ENCODE measurements at regions not wholly inside any gene's neighbourhood (a gene's known extent, or its start where the extent isn't known, plus 50 kb on each side); places are given as distances from the start of the nearest gene placed in this dataset.

DNA sequence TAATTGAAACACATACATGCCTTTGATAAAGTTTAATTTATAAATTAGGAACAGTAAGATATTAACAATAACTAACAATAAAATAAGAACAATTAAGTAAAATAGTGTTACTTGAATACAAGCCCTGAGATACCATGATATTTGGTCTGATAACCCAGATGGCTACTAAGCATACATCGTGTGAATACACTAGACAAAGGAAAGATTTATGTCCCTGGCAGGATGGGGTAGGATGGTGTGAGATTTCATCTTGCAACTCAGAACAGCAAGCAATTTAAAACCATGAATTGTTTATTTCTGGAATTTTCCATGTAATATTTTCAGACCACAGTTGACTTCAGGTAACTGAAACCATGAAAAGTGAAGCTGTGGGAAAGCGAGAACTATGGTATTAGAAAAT lies 169.5 kb downstream of the DIPK2A start:
- DNase-seq, result no peak

DNA sequence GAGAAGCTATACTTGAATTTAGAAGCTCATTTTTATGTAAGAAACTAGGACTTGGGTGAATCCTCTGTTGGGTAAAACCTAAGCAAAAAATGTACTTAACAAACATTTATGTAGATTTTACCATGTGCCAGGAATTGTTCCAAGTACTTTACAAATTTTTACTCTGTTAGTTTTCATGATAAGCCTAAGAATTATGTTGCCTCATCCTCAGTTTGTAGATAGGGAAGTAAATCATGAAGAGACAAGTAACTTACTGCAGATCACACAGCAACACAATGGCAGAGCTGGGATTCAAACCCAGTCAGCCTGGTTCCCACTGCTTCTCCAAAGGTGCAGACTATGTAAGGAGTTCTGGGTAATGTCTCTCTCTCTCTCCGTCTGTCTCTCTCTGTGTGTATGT lies 169.9 kb downstream of the DIPK2A start:
- DNase-seq, result no peak

DNA sequence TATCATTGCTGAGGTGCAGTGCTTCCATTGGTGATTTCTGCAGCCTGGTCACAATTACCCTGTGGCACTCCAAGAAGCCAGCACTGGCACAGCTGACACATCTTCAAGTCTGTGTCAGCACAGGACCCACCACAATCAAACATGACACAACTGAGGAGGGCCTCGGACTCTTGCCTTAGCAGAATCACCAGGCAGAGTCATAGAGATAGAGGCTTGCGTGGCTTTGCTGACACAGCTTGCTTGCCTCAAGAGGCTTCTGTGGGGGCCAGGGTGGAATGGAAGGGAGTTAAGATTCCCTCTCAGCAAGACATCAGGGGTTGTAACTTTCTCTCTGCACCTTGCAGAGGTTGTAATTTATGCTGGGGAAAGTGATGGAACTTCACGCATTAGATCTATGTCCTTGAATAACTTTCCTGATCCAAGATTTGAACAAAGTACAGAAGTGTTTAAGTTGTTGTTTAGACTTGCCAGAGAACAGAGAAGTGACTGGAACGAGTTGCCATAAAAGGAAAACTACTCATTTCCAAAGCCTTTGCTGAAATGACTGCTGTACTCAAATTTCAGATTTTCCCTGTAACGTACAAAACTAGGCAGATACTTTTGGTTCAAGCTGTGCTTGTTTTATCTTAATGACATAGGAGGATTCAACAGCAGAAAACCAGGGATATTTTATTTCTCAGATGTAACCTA lies 170.7 kb downstream of the DIPK2A start:
- no peak for DNase-seq

DNA sequence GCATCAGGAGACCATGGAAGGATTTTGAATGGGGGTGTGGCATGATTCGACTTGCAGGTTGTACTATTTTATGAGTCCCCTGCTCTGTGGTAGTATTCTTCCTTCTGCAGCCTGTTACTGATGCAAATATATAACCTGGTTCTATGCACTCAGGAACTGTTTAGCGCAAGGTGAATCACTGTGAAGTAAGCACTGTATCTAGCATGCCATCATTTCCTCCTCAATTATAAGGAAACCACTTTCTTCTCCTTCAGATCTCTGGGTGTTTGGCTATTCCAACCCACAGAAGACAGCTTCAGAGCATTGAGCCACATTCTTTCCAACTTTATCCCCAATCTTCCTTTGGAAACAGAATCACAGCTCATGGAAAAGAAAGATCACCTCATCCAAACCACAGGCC lies 176.7 kb downstream of the DIPK2A start:
- no peak for DNase-seq

DNA sequence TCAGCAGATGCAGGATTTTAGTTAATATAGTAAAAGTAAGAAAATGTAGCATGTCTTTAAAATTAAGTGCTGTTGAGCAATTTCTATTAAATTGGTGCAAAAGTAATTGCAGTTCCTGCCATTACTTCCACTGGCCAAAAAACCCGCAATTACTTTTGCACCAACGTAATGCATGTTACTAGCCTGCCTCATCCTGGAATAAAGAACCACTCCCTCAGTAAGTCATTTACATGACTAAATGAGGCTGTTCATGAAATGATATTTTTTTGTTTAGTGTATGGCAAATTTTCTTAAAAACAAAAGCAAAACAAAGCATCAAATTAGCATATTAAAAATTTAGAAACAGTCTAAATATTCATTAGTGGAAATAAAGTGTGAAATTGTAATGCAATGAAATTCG lies 180.4 kb downstream of the DIPK2A start:
- no peak for DNase-seq

DNA sequence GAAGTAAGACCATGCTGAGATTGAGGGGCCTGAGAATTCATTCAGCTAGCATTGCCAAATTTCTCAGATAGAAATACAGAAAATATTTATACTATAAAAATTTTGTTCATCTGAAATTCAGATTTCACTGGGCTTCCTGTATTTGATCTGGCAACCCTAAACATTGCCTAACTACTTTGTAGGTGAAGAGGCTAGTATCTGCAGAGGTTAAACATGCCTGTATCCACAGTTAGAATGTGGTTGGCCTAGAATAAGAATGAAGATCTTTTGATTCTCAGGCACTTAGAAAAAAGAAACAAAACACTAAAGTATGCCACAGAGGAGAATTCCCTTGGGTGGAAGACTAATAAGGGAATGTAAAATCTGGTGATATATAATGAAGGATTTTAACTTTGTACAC lies 189.0 kb downstream of the DIPK2A start:
- DNase-seq, result no peak

DNA sequence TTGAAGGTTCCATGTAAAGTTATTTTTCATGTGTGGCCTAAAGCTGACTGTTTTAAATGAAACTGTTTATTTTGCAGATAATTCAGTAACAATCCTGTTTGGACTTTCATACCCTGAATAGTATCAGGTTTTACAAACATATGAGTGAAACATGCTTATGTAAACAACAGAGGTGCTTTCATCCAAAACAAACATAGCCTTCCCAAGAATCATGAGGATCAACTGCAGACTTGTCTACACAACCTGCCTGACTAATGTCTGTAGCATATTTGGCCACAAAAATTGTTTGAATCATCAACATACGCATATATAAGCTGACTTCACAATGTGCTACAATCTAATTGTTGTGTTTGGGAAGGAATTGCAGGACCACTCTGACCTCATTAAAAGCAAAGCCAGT lies 190.4 kb downstream of the DIPK2A start:
- DNase-seq, result no peak

DNA sequence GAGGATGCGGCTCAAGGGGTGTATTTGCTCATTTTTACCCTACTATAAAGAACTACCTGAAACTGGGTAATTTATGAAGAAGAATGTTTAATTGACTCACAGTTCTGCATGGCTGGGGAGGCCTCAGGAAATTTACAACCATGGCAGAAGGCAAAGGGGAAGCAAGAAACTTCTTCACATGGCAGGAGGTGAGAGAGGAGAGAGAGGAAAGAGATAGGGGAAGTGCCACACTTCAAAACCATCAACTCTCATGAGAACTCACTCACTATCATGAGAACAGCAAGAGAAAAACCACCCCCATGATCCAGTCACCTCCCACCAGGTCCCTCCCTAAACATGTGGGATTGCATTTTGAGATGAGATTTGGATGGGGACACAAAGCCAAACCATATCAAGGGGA lies 192.7 kb downstream of the DIPK2A start:
- DNase-seq, result no peak

DNA sequence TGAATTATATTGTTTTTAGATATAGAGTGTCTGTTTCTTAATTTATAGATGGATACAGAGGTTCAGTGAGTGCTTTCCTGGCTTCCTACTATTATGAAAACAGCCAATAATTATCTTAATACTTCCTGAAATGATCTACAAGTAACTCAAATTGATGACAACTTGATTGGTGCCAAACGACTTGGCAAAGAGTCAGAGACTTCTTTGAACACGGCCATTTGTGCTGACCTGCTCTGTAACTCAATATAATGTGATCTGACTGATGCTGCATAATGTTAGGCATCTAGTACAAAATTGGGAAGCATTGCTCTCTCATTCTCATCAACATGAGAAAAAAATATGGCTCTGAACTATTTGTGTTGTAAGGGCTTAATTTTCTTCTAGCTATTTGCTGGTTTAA lies 193.9 kb downstream of the DIPK2A start:
- DNase-seq, result no peak

DNA sequence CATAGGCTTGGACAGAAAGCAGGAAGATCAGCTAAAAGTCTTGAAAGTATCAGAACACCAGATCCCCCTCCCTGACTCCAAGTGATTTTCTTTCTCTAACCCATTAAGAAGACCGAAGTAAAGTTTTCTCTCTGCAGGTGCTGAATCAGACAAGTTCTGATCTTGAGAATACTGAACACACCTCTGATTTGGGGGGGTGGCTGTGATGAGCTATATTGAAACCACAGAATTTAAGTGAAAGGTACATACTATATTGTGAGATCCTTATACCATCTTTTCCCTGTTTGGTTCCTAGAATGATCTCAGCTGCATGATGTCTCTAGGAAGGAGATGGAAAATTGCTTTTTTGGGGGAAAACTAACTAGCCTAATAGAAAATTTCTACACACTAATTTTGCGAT lies 196.0 kb downstream of the DIPK2A start:
- no peak for DNase-seq

DNA sequence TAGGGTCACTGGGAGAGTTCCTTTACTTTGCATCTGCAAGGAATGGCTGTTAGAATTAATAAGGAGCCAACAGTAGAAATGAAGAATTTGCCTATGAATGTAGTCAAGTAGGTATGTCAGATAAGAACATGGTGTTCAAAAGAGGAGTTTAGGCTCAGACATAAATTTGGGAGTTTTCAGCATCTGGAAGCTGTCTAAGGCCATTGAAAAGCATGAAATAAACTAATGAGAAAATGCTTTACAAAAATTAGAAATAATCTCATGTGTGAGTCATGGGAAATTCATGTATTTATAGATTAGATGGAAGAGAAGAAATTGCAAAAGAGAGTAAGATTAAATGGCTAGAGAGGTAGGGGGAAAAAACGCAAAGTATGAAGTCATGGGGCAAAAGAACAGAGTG lies 201.9 kb downstream of the DIPK2A start:
- DNase-seq, result no peak

DNA sequence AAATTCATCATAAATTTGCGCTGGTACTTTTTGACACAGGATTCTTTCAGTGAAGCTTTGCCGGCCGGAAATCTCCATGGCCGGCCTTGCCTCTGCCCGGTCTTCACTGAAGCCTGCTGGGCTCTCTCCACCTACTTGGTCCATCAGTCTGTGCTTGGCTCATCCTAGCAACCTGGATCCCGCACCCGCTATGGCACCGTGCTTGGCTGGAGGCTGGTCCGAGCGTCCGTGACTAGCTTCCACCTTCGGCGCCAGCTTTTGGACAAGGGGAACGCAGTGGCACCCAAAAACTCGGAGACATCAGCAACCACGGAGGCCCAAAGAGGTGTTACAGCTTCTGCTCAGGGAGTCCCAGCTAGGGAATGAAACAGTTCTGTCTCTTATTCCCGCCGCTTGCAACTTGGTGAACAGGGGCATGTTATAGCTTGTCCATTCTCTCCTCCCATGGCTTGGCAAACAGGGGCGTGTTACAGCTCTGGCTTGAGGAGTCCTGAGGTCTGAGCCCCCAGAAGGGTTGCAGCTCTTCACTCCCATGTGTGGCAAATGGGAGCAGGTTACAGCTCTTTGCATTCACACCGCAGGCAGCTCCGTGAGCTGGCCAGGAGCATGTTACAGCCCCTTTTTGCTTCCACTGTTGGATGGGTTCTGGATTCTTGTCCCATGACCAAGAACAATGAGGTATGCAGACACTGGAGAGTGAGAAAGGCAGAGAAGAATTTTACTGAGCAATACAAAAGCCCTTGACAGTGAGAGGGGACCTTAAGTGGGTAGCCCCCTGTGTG lies 204.2 kb downstream of the DIPK2A start:
- no peak for DNase-seq

DNA sequence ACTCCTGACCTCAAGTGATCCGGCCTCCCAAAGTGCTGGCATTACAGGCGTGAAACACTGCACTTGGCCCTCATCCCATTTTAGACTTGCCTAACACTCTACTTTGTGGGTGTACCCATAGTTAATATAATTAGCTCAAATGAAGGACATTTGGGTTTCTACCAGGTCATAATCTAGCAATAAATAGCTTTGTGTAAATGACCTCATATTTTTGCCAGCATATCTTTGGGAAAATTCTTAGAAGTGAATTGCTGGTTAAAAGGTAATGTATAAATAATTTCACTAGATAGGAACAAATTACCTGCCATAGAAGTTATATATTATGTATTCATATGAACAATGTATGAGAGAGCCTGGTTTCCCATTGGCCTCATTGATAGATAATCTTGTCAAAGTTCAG lies 206.0 kb downstream of the DIPK2A start:
- DNase-seq, result no peak

DNA sequence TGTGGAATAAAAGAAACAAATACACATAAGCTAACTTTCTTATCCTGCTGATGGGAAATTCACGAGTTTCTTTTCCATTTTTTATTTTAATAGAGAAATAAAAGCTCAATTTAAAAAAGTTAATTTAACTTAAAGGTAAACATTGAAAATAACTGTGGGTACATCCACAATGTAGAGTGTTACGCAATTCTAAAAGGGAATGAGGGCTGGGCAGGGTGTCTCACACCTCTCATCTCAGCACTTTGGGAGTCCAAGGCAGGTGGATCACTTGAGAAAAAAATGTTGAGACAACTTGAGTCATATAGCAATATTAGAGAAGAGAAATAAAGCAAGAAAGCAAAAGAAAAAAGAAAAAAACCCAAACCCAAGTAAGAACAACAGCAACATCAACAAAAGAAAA lies 207.0 kb downstream of the DIPK2A start:
- no peak for DNase-seq

DNA sequence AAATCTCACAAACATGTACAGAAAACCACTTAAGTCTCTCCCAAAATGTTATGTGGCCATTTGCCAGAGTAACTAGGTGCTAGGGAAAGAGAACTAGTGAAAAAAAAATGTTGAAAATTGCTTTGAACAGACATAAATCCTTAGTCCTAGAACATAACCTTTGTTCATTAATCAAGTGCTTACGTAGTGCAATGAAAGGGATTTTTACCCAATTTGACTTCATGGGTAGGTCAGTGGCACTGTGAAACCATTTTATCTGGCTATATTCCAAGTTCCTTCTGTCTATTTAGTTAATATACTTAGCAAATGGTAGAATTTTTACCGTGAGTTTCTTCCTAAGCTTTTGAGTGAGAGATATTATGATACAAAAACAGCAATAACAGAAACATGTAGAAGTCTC lies 209.4 kb downstream of the DIPK2A start:
- DNase-seq, result no peak

DNA sequence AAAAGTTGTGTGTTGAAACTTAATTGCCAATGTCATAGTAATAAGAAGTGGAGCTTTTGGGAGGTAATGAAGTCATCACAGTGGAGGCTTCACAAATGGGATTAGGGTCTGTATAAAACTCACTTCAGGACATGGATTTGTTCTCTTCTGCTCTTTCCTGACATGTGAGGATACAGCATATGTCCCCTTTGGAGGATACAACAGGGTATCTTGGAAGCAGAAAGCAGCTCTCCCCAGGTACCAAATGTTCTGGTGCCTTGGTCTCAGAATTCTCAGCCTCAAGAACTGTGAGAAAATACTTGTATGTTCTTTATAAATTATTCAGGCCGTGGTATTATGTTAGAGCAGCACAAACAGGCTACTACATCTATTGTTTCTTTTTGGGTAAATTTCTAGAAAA lies 210.9 kb downstream of the DIPK2A start:
- no peak for DNase-seq

DNA sequence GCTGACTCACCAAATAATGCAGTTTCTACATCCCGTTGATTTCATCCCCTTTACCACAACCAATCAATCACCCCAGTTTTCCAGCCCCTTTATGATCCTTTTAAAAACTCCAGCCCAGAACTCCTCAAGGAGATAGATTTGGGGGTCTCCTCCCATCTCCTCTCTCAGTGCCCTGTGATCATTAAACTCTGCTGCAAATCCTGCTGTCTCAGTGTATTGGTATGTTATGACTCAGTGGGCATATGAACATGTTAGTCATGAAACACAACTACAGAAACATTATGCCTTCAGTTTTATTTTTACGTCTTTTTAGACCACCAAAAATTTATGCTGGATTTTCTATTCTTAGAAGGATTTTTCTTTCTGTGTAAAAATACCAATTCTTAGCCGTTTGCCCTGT lies 213.7 kb downstream of the DIPK2A start:
- no peak for DNase-seq

DNA sequence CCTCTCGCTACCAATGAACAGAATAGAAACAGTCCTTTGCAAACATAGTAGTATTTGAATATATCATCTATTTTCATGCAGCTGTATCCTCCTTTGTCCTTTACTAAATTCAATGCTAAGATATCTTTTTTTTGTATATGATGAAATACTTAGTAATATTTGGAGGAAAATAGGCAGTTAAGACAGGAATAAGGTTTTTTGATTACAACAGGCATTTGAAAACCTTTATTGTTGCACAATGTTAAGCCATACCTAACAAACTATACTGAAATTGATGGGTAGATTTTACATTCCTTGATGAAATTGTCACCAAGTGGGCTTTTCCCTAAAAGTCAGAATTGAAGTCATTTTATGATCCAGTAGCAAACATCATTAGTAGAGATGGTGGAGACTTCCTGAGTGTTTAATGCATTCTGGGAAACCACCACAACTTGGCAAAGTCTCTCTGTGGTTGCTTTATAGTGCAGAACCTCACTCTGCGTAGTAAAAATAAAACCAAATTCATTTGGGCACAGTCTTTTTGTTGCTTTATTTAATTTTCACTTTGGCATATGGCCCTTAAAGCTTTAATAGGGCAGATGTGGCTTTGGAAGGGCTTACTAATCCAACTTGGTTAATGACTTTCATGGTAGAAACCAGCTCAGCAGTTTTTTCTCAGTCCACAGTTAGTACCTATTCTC lies 216.0 kb downstream of the DIPK2A start:
- no peak for DNase-seq

DNA sequence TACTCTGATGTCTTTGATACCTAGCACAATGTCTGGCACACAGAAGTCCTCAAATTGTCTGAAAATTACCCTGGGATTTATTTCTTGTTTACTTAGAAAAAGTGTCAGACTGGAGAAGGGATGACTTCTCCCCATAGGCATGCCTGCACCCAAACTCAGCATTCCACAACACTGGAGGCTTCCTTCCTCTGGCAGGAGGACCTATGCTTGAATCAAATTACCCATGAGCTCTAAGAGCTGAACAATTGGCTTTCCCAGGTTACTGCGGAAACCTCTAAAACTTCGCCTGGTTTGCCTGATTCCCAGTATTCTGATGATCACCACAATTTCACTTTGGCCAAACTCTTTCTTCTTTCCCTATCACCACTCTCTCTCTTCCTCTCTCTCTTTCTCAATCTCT lies 217.4 kb downstream of the DIPK2A start:
- DNase-seq, result no peak

DNA sequence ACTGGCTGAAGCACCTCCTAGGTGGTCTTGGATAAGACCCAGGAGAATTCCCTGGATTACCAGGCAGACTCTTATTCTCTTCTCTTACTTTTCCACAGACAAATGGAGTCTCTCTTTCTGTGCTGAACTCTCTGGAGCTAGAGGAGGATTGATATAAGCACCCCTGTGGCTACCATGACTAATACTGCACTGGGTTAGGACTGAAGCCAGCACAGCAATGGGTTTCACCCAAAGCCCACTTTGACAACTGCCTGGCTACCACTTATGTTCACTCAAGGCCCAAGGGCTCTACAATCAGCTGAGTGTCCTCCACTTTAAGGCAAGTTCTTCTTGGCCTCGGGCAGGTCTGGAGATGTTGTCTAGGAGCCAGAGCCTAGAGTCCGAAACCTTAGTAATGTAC lies 225.5 kb downstream of the DIPK2A start:
- DNase-seq, result no peak

DNA sequence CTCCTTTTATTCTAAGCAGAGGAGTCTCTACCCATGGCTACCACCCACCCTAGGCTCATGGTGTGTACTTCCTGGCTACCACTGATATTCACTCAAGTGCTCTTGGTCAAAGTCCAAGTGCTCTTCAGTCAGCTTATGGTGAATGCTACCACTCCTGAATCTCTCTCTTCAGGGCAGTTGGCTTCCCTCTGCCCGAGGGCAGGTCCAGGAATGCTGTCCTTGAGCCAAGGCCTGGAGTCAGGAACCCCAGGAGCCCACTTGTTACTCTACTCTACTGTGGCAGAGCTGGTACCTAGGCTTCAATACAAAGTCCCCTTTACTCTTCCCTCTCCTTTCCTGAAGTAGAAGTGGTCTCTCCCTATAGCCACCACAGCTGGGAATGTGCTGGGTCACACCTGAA lies 226.0 kb downstream of the DIPK2A start:
- no peak for DNase-seq

DNA sequence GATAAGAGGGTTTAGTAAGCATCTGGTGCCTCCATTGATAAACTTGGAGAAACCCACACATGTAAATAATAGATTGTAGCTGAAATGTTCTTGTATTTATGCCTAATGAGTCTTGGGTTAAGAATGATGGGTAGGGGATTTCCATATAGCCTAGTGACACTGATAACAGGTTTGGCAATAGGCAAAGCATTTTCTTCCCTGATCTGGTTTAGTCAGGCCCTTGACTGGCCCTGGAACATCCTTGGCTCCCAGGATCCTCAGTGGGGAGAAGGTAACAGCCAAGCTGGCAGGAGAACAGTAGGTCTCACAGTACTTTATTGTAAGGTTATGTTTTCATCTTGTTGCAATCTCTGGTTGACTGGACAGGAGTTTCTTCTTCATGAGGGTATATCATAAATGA lies 228.4 kb downstream of the DIPK2A start:
- DNase-seq, result no peak

DNA sequence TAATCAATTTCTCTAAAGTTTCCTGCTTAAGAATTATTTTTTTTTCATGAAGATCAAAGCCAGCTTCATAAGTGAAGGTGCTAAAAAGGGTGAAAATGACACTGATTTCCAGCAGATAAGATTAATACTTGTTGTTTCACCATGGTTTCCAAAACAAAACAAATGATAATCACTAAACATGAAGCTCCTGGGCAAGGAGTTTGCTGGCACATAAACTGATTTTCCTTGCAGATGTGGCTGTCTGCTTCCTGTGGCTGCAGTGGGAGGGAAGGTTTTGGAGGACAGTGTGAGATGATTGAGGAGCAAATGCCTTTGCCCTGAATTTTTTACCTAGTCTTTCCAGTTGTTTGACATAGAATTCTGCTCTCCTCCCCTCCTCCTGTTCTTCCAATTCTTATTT lies 228.8 kb downstream of the DIPK2A start:
- DNase-seq, result no peak

Measured in amygdala (tissue), 56 donors.